K562 (cell line): ENCODE measurements at regions not wholly inside any gene's neighbourhood (a gene's known extent, or its start where the extent isn't known, plus 50 kb on each side); places are given as distances from the start of the nearest gene placed in this dataset.

Experiments
- C11orf30 ChIP-seq: fragments of 450-650 bp; IDR thresholded peaks from 2 replicates; pipeline ENCODE4 v1.6.1; 2016; ENCODE audit warnings: low read depth, mild to moderate bottlenecking
- CHCHD3 ChIP-seq: fragments of 250-450 bp; sonication (Bioruptor Pico); IDR thresholded peaks from 2 replicates; pipeline ENCODE4 v2.1.2; 2022; ENCODE audit warnings: mild to moderate bottlenecking
- NR3C1 ChIP-seq: sonication (generic); formaldehyde crosslinking; IDR thresholded peaks from 2 replicates; pipeline ENCODE4 v1.8.1; 2022; ENCODE audit warnings: missing genetic modification reagents
- SFPQ ChIP-seq: fragments of 200-400 bp; formaldehyde crosslinking; IDR thresholded peaks from 2 replicates; pipeline ENCODE4 v1.6.1; 2017; ENCODE audit warnings: mild to moderate bottlenecking, low read depth, low read length, moderate library complexity
- TAL1 ChIP-seq: fragments of 450-650 bp; IDR thresholded peaks from 2 replicates; pipeline ENCODE4 v1.6.1; 2016; ENCODE audit warnings: mild to moderate bottlenecking
- YBX1 ChIP-seq: fragments of 450-650 bp; IDR thresholded peaks from 2 replicates; pipeline ENCODE4 v1.7.1; 2016; ENCODE audit warnings: mild to moderate bottlenecking
- ZBTB40 ChIP-seq, 2 experiments: fragments of 450-650 bp in 1 of 2; sonication (generic) in 1 of 2; formaldehyde crosslinking in 1 of 2; IDR thresholded peaks; 2 replicates each; pipeline versions ENCODE4 v1.7.1 to v1.9.0; 2016 to 2022; ENCODE audit warnings: inconsistent platforms in 1 of 2, mild to moderate bottlenecking in 1 of 2, missing genetic modification reagents in 1 of 2
- ZC3H11A ChIP-seq: IDR thresholded peaks from 2 replicates; pipeline ENCODE4 v1.6.1; 2012; ENCODE audit warnings: low read depth, low read length, improper control_type of control experiment

- TF ChIP-seq ZBTB40 (IDR thresholded peaks at IDR 0.05) (no peak), ZBTB40 (CRISPR knock-in tag; IDR thresholded peaks at IDR 0.05) (no peak), C11orf30 (no peak), CHCHD3 (CRISPR knock-in tag) (no peak), SFPQ (no peak), ZC3H11A (no peak), TAL1 (no peak), NR3C1 (CRISPR knock-in tag) (no peak), YBX1 (no peak)
Measured at GRCh38 chr14:97432586-97432985, 635.4 kb downstream of the VRK1 start (continued).
